ENCODE measurements at regions not wholly inside any gene's neighbourhood (a gene's known extent, or its start where the extent isn't known, plus 50 kb on each side); places are given as distances from the start of the nearest gene placed in this dataset.

DNA sequence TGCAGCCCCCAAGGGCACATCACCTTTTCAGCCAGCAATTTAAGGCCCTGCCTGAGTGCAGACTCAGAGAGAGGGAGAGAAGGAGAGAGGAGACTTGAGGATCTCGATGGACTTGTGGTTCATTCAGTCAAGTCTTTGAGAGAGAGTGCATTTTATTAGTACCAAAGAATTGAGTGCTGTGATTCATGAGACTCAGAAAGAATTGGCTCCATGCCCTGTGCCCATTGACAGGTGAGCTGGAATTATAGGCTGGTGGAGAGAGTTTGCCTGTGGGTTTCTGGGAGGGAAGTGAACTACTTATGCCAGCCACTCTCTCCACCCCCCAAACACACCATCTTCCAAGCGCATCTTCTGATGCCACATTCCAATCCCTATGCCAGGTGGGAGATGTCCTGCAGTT is 236.8 kb downstream of the MN1 start:
- DNase-seq (ENCODE audit: low read depth) = no peak

- DNase-seq (ENCODE audit: low read depth) = no peak
These were observed 235.0 kb downstream of the MN1 start for GRCh38 chr22:27566602-27567001.

- no peak for DNase-seq (ENCODE audit: low read depth)
These were observed 233.3 kb downstream of the MN1 start for GRCh38 chr22:27568265-27568664.

DNA sequence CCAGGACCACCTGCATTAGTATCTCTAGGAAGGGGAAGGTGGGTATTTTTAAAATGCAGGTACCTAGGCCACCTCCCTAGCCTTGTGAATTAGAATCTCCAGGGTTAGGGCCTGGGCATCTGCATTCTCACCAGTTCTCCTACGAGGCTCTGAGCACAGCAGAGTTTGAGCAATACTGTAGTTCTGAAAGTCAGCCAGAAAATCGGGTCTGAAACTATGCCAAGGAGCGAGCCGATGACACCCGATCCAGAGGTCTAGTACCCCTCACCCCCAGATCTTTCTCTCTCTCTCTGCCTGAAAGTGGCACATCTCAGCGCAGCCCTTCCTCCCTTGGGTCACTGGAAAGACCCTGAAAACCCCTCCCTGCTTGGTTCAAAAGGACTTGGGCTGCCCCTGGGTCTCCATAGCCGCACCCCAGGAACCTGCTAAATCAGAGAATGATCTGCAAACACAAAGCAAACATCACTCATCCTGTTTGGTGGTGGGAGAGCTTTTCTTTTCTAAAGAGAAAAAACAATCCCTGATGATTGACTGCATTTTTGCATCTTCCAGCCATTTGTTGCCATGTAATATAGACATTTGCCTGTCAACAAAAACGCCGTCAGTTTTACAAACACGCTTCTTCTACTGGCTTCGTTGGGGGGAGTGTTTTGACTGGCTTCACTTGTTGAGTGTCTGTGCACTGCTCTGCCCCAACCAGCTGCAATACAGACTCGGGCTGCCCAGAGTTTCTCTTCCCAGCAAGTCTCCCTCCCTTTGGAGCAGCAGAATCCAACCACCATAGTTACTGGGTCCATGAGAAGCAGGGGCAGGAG is 229.9 kb downstream of the MN1 start:
- no peak for DNase-seq (ENCODE audit: low read depth)

DNA sequence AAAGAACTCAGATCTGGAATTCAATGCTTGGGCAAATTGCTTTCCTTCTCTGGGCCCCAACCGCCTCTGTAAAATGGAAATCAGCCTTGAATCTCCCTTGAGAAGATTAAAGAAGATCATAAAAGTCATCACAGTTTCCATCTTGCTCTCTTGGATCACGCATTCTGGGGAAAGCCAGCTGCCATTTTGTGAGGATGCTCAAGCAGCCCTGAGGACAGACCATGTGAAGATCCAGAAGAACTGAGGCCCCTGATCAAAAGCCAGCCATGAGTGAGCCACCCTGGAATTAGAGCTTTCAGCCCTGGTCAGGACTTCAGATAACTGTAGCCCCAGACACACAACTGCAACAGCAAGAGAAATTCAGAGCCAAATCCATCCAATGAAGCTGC is 229.3 kb downstream of the MN1 start:
- DNase-seq (ENCODE audit: low read depth) = no peak

GRCh38 chr22:27573280-27574001 is 228.1 kb downstream of the MN1 start:
- no peak for DNase-seq (ENCODE audit: low read depth)

- DNase-seq (ENCODE audit: low read depth) = no peak
These were observed 227.6 kb downstream of the MN1 start for GRCh38 chr22:27574002-27574366.

DNA sequence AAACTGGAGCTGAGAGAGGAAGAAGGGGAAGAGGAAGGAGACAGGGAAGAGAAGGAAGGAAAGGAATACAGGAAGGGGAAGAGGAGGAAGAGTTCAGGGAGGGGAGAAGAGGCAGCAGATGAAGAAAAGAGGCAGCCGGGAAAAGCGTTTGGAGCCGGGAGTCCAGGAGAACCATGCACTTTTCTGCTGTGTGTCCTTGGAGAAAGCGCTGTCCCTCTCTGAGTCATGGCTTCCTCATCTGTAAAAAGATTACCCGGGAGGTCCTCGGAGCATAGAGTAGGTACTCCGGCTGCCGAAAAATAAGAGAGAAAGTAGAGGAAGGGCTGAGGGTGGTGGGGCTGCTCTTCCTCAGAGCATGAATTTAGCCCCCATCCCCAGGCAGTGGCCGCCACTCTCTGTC is 226.9 kb downstream of the MN1 start:
- no peak for DNase-seq (ENCODE audit: low read depth)

- DNase-seq (ENCODE audit: low read depth) = no peak
These were observed 226.2 kb downstream of the MN1 start for GRCh38 chr22:27575348-27575747.

GRCh38 chr22:27576413-27576812 is 225.1 kb downstream of the MN1 start:
- no peak for DNase-seq (ENCODE audit: low read depth)

- no peak for DNase-seq (ENCODE audit: low read depth)
These were observed 224.6 kb downstream of the MN1 start for GRCh38 chr22:27576815-27577573.

DNA sequence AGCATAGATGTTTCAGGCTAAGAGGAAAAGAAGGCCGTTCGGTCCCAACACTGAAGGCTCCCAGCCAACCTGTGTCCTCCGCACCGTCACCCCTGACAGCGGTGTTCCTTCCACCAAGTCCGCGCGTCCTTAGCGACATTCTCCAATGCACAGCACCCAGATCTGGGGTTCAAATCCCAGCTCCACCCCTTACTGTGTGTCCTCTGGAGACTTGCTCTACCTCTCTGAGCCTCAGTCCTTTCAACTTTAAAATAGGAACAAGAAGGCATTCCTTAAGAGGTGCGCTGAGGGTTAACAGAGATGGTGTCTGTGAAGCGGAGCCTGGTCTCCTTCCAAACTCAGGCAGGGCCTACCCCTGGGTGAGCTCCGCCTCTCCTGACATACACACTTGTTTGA is 224.0 kb downstream of the MN1 start:
- no peak for DNase-seq (ENCODE audit: low read depth)

- no peak for DNase-seq (ENCODE audit: low read depth)
These were observed 222.5 kb downstream of the MN1 start for GRCh38 chr22:27578937-27579617.

DNA sequence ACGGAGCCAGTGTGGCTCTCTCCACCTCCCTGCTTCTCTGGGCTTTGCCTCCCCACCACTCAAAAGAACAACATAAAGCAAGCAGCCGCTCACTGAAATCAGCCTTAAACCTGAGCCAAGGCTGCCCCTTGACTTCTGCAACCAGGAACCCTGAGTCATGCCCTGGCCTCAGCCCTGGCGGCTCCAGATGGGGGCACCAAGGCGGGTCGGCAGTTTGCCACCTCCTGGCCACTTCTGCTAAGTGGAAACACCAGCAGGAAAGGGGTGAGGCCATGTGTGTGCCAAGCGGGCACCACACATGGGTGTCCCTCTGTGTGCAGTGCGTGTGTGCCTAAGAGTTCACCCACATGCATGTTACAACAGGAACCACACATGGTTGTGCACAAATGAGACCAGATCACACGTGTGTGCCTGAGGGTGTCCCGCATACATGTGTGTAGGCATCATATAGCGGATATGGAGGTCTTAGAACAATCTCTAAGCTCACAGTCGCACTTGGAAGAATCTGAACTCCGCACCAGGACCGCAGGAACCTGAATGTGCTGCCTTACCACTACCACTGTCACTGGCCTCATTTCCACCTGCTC is 221.2 kb downstream of the MN1 start:
- no peak for DNase-seq (ENCODE audit: low read depth)

- DNase-seq (ENCODE audit: low read depth) = no peak
These were observed 220.3 kb downstream of the MN1 start for GRCh38 chr22:27581236-27581635.

- no peak for DNase-seq (ENCODE audit: low read depth)
These were observed 219.9 kb downstream of the MN1 start for GRCh38 chr22:27581688-27582087.

DNA sequence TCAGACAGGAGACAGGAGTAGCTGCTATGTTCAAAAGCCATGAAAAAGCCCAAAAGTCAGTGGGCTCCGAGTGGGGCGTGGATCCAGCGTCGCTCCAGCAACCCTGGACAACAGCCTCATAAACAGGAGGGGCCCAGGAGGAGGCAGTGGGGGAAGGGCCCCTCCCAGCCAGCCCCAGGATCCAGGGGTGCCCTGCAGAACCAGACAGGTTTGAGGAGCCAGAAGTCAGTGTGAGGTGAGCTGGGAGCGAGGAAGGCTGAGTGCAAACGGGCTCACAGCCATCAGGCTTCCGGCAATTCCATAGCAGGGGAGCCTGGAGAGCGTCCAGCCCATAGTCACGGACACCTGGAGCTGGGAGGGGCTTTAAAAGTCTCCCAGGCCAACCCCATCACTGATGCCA is 217.7 kb downstream of the MN1 start:
- no peak for DNase-seq (ENCODE audit: low read depth)

- DNase-seq (ENCODE audit: low read depth) = no peak
These were observed 216.4 kb downstream of the MN1 start for GRCh38 chr22:27585141-27585540.

DNA sequence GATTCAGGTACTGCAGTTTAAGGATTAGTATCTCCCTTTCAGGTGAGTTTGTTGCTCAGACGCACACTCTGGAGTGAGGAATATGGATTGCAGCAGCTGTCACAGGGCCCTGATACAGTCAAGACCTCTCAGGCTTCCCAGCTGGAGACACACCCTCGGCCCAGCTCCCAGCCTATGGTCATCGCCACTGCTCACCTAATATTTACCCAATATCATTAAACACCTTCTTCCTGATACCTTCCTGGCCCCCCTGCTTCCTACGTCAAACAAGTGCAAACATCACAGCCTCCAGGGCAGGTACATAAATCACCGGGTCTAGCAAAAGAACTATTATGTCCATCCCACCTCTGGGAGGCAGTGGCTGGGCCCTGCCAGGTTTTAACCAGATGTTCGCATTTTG is 213.3 kb downstream of the MN1 start:
- DNase-seq (ENCODE audit: low read depth) = no peak

DNA sequence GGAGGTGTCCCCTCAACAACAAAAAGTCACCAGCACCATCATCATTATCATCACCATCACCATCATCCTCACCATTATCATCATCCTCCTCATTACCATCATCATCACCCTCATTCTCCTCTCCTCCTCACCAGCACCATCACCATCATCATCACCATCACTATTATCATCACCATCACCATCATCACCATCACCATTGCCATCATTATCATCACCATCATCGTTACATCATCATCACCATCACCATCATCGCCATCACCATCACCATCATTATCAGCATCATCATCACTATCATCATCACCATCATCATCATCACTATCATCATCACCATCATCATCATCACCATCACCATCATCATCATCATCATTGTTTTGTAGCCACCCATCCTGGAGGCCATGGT is 212.6 kb downstream of the MN1 start:
- DNase-seq (ENCODE audit: low read depth) = no peak

DNA sequence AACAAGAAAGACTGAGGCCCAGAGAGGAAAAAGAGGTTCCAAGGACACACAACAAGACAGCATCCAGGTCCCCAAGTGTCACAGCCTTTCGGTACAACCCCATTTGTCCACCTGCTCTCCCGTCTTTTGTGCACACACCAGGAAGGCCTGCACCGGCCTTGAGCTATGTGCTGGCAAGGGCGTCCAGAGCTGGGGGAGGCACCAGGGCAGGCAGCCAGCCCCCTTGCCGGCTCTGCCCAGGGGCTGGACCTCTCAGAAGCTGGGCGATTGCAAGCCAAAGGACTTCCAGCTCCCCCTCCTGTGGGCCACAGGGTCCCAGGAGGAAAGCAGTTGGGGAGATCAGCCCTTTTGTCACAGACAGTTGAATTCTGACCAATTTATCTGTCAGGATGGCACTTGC is 210.5 kb downstream of the MN1 start:
- DNase-seq (ENCODE audit: low read depth) = no peak

- no peak for DNase-seq (ENCODE audit: low read depth)
These were observed 208.2 kb downstream of the MN1 start for GRCh38 chr22:27593378-27593777.

Data from stimulated activated CD8-positive, alpha-beta memory T cell treated with anti-CD3 and anti-CD28 coated beads, Interleukin-12 subunit alpha, Interleukin-12 subunit beta, amount 100 ng/mL, for 1 hour (primary cell).